ENCODE measurements at regions not wholly inside any gene's neighbourhood (a gene's known extent, or its start where the extent isn't known, plus 50 kb on each side); places are given as distances from the start of the nearest gene placed in this dataset.

- Histone ChIP-seq H3K9me1 (ENCODE audit: control insufficient read depth, insufficient read depth, low read length) (no peaks in the 10 kb centered on the region), H4K20me1 (replicated peaks; ENCODE audit: control insufficient read depth, insufficient read depth, low read length) (no peaks in the 10 kb centered on the region), H3K36me3 (ENCODE audit: control insufficient read depth, insufficient read depth, low read length) (no peaks in the 10 kb centered on the region), H3K79me2 (ENCODE audit: control insufficient read depth, insufficient read depth, low read length) (no peaks in the 10 kb centered on the region), H3K9ac (ENCODE audit: insufficient read depth in 1 of 2, low read depth in 2 of 2, low read length in 2 of 2) (no peak overlapping the region), H3K4me2 (ENCODE audit: insufficient read depth, low read length) (no peak overlapping the region), H3K4me3 (no peak overlapping the region), H3K27me3 (ENCODE audit: control insufficient read depth in 2 of 2, insufficient read depth in 2 of 2, low read length in 2 of 2) (no peaks in the 10 kb centered on the region), H3K9me3 (replicated peaks; ENCODE audit: control insufficient read depth, insufficient read depth, low read depth, low read length) (no peaks in the 10 kb centered on the region), H2AFZ (ENCODE audit: low read depth, low read length) (no peak overlapping the region), H3K4me1 (replicated peaks in 1 of 2; ENCODE audit: control insufficient read depth in 2 of 2, insufficient read depth in 2 of 2, low read length in 2 of 2) (peaks cover 8 to 47% of the 10 kb centered on the region in 2 experiments; a peak in 4 of 5 replicates), H3K27ac (ENCODE audit: extremely low read depth, low read depth, low read length) (no peak overlapping the region)
- ChIA-PET CTCF (ENCODE audit: low intra/inter-chr PET ratio) (no interaction called here), POLR2A (interaction anchor here (0.7 to 1.0 kb wide), 3 partner anchors 11 to 166 kb away, joined by 3 to 4 read pairs (median 3); no protein-coding TSS in a partner anchor)
- in situ Hi-C loops (cut with MboI) (no loop called here), intact Hi-C loops (cut with micrococcal nuclease) (no loop called here)
- DNase-seq (ENCODE audit: extremely low read depth in 1 of 4, low spot score in 3 of 4) (no peak), FAIRE-seq (no peak), ATAC-seq (no peak)
- no TSS peak for BruUV-seq (replicated peaks)
- WGBS (ENCODE audit: insufficient coverage, low coverage, missing lambda C conversion rate): 40% methylated on average over 4 of the region's 4 CpGs
- TF ChIP-seq ZNF592 (IDR thresholded peaks at IDR 0.05): no peak
- no peak for TF ChIP-seq JUND (IDR thresholded peaks at IDR 0.05; ENCODE audit: borderline replicate concordance, low read depth, low read length)
- TF ChIP-seq JUND (tag; IDR thresholded peaks at IDR 0.05; ENCODE audit: borderline replicate concordance, low read depth, low read length): no peak
- no peak for TF ChIP-seq BRD4 (IDR thresholded peaks at IDR 0.05)
- TF ChIP-seq CEBPZ (IDR thresholded peaks at IDR 0.05; ENCODE audit: borderline replicate concordance, low read depth, low read length): no peak
- no peak for TF ChIP-seq HEY1 (CRISPR knock-in tag; IDR thresholded peaks at IDR 0.05; ENCODE audit: borderline replicate concordance)
- TF ChIP-seq PHB2 (IDR thresholded peaks at IDR 0.05; ENCODE audit: low read depth): no peak
Observed at GRCh38 chr11:113551645-113552044, 76.4 kb upstream of the DRD2 start.

Measured in K562 (cell line).